GM19324 (cell line): ENCODE measurements at regions not wholly inside any gene's neighbourhood (a gene's known extent, or its start where the extent isn't known, plus 50 kb on each side); places are given as distances from the start of the nearest gene placed in this dataset.

ENCODE experiments used
- ATAC-seq: cut with Tn5 transposase; IDR thresholded peaks from one replicate; pipeline ENCODE4 v1.9.1; 2021; ENCODE audit warnings: mild to moderate bottlenecking, moderate library complexity; ENCODE audit not compliant: unreplicated experiment, low FRiP score

DNA sequence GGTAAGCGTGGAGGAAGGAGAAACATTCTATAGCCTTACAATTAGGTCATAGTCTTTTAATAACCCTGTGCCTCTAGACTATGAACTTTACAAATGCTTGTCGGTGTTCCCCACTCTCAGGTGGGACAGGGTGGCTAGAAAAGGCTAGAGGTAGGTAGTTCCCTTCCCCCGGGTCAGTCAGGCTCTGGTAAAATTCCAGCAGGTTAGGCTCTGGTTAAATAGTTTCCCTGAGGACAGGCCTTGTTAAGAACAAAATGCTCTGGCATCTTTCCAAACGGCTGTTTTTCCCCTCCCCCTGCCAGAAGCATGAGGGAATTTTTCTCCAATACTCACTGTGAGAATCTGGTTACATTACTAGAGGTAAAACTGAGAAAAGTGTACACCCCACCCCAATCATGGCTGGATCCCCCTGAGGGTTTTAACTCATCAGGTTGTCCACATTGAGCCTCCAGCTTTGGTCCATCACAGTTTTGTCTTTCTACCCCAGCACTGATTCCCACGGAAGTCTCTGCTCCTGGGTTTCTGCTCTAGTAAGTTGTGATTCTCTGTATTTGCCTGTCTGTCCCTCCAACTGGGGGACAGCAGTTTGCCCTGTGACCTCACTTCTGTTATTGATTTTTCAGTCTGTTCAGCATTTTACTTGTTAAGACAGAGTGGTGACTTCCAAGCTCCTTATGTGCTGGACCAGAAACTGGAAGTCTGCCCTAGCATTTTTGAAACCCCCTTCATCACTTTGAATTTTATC lies 84.7 kb upstream of the ADGRF1 start:
- ATAC-seq = no peak

GRCh38 chr6:47118611-47119010 lies 76.5 kb upstream of the ADGRF1 start:
- ATAC-seq = no peak

GRCh38 chr6:47117314-47117713 lies 75.2 kb upstream of the ADGRF1 start:
- no peak for ATAC-seq

GRCh38 chr6:47116606-47117005 lies 74.5 kb upstream of the ADGRF1 start:
- ATAC-seq = no peak

- no peak for ATAC-seq
These were observed 74.0 kb upstream of the ADGRF1 start for GRCh38 chr6:47116086-47116485.

GRCh38 chr6:47114460-47114859 lies 72.3 kb upstream of the ADGRF1 start:
- no peak for ATAC-seq

GRCh38 chr6:47112317-47112716 lies 70.2 kb upstream of the ADGRF1 start:
- ATAC-seq = no peak

DNA sequence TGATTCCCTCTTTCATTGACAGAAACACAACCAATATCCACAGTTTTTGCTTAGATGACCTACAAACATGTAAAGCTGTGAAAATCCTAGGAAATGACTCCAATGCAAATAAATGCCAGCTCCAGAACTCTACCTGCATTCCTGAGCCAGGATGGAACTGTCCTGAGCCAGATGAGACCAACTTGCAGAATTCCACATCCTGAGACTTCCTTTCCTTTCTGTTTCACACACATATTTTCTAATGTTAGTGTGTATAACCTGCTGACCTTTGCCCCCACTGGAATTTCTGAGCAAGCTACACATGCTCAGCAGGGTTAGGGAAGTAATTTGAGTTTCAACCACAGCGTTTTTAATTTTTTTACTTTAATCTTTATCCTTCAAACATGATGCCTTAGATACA lies 69.6 kb upstream of the ADGRF1 start:
- no peak for ATAC-seq

DNA sequence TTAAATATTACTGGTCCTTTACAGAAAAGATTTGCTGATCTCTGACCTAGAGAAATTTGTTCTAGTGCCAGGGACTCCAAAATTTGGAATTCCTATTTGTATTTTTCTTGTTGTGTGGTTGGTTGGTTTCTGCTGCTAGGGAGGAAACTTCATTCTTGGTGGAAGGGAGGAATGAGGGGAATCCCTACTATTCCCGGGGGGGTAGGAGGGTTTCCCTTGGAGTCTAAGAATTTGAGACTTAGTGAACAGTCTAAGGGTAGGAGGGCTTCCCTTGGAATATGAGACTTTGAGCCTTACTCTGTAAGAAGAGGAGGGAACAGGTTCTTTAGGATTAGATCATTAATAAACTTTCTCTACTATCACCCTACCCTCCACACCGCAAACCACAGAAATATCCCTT lies 67.1 kb upstream of the ADGRF1 start:
- ATAC-seq = no peak

GRCh38 chr6:47106721-47107197 lies 64.6 kb upstream of the ADGRF1 start:
- ATAC-seq = no peak

DNA sequence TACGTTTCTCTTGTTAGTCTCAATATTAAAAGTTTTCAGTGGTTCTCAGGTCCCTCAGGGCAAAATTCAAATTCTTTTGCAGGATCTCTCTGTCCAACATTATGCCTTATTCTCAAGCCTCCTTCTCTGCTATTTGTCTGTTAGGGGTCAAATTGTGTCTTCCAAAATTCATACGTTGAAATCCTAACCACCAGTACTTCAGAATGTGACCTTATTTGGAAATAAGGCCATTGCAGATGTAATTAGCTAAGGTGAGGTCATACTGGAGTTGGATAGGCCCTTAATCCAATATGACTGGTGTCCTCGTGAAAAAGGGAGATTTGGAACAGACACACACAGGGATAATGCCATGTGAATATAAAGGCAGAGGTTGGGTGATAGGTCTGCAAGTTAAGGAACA lies 64.1 kb upstream of the ADGRF1 start:
- no peak for ATAC-seq

GRCh38 chr6:47105469-47106178 lies 63.5 kb upstream of the ADGRF1 start:
- ATAC-seq = no peak

DNA sequence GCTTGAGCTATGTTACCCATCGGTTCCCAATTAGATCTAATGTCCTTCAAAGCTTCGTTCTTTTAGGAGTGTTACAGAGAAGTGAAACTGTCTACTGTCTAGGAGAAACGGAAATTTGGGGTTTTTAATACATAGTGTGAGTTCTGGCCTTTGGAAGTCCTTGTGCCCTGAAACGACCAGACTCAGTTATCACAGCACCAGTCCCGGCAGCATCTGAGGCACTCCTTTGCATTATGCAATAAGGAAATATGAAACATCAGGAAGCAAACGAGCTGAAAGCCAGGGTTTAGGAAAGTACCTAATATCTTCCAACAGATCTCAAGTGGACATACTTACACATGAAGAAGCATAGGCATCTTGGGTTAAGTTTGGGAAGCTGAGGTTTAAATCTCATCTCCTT lies 61.8 kb upstream of the ADGRF1 start:
- ATAC-seq = no peak

DNA sequence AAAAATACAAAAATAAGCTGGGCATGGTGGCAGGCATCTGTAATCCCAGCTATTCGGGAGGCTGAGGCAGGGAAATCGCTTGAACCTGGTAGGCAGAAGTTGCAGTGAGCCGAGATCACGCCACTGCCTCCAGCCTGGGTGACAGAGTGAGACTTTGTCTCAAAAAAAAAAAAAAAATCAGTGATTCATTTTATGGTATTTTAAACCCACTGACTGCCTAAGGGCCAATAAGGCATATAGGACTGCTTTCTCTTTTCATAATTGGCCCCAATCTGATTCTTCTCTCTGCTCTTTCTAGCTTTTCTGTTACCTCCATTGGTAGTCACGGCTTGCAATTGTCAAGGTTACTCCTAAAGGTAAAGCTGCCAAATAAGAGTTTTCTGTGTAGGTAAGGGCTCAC lies 60.2 kb upstream of the ADGRF1 start:
- ATAC-seq = no peak

GRCh38 chr6:47098570-47098993 lies 56.5 kb upstream of the ADGRF1 start:
- ATAC-seq = no peak

- ATAC-seq = peak; percentile 88
These were observed 55.2 kb upstream of the ADGRF1 start for GRCh38 chr6:47097092-47097945.

GRCh38 chr6:47096211-47096895 lies 54.2 kb upstream of the ADGRF1 start:
- no peak for ATAC-seq

DNA sequence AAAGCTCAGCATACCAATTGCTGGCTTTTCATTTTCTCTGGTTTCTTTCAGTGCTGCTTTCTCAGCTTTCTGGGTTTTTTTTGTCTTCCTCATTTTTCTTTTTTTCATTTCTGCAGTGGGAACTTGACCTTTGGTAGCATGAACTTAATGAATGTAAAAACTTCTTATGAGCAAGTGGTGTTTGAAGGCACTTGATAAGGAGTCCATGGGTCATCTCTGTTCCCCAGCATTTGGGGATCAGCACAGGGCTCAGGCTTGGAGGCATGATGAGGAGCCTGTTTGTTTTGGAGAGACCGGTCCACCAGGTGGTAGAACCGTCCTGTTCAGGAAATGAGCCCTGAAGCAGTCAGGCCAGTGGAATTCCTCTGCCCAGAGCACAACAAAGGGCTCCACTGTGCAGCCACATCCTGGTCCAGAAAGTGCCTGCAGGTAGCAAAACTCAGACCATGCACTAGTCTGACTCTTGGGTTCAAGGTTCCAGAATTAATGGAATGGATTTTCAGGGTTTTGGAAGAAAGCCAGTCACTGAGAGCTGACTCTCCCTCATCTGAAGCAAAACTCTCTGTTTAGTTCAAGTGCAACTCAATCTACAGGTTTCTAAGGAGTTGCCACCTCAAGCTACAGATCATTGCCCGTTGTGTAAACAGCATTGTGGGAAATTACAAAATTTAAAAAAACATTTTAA lies 52.3 kb upstream of the ADGRF1 start:
- ATAC-seq = no peak

DNA sequence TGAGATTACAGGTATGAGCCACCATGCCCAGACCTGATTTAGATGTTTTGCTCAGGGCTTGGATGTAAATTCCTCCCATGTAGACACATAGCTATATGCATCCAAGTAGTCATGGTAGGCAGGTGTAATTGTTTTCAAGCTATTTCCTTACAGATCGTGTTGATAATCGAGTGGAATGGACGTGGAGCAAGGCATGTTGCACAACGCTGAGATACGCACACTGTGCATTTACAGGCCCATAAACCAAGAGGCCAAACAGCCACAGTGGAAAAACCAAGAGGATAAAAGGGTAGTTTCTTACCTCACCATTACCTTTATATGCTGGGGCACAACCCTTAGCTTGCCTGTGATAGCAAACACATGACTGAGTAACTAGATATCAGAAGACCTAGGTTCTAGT lies 51.0 kb upstream of the ADGRF1 start:
- ATAC-seq = no peak
